ENCODE measurements at regions not wholly inside any gene's neighbourhood (a gene's known extent, or its start where the extent isn't known, plus 50 kb on each side); places are given as distances from the start of the nearest gene placed in this dataset.
"Not testable (repeated sequence)": the region's sequence is repeated elsewhere in the genome, so short reads cannot be mapped to it uniquely, and the experiment has no call there.

- Mint-ChIP-seq H3K4me3 (no peak overlapping the region), H3K4me1 (no peaks in the 10 kb centered on the region), H3K36me3 (no peaks in the 10 kb centered on the region), H3K9me3 (no peaks in the 10 kb centered on the region), H3K27me3 (peaks cover 12 to 29% of the 10 kb centered on the region in 2 donors), H3K27ac (no peak overlapping the region)
- Histone ChIP-seq H3K36me3 (ENCODE audit: insufficient read depth, low read length) (no peaks in the 10 kb centered on the region), H3K27ac (ENCODE audit: low read depth, low read length) (no peak overlapping the region), H3K9me3 (ENCODE audit: low read length) (no peaks in the 10 kb centered on the region), H3K27me3 (ENCODE audit: insufficient read depth, low read length, poor library complexity, severe bottlenecking) (no peaks in the 10 kb centered on the region), H3K4me1 (ENCODE audit: insufficient read depth, low read length) (no peaks in the 10 kb centered on the region), H3K4me3 (ENCODE audit: low read length) (no peak overlapping the region)
- no peak for DNase-seq
- ChIA-PET POLR2A (no interaction called here), CTCF (no interaction called here)
Observed at GRCh38 chr4:151538963-151539362, 130.0 kb downstream of the FHIP1A start.

- no peaks in the 10 kb centered on the region for H3K9me3 Mint-ChIP-seq
- H3K27me3 Mint-ChIP-seq = peaks cover 14 to 35% of the 10 kb centered on the region in 2 donors
- ChIA-PET POLR2A (no interaction called here), CTCF (no interaction called here)
- Histone ChIP-seq H3K36me3 (ENCODE audit: insufficient read depth, low read length) (no peaks in the 10 kb centered on the region), H3K4me3 (ENCODE audit: low read length) (no peak overlapping the region), H3K27me3 (ENCODE audit: insufficient read depth, low read length, poor library complexity, severe bottlenecking) (no peaks in the 10 kb centered on the region), H3K4me1 (ENCODE audit: insufficient read depth, low read length) (no peaks in the 10 kb centered on the region), H3K27ac (ENCODE audit: low read depth, low read length) (no peak overlapping the region), H3K9me3 (ENCODE audit: low read length) (no peaks in the 10 kb centered on the region)
- no peak overlapping the region for H3K27ac Mint-ChIP-seq
- peaks cover 0 to 3% (median 0%) of the 10 kb centered on the region in 3 donors for H3K36me3 Mint-ChIP-seq
- H3K4me1 Mint-ChIP-seq = no peaks in the 10 kb centered on the region
- H3K4me3 Mint-ChIP-seq = no peak overlapping the region
- no peak for DNase-seq
Observed at GRCh38 chr4:151540728-151541388, 131.9 kb downstream of the FHIP1A start.

GRCh38 chr4:151541389-151542071, 132.6 kb downstream of the FHIP1A start:
- Histone ChIP-seq H3K27ac (ENCODE audit: low read depth, low read length) (no peak overlapping the region), H3K9me3 (ENCODE audit: low read length) (no peaks in the 10 kb centered on the region), H3K27me3 (ENCODE audit: insufficient read depth, low read length, poor library complexity, severe bottlenecking) (no peaks in the 10 kb centered on the region), H3K4me3 (ENCODE audit: low read length) (no peak overlapping the region), H3K4me1 (ENCODE audit: insufficient read depth, low read length) (no peaks in the 10 kb centered on the region), H3K36me3 (ENCODE audit: insufficient read depth, low read length) (no peaks in the 10 kb centered on the region)
- H3K36me3 Mint-ChIP-seq = peaks cover 0 to 9% (median 0%) of the 10 kb centered on the region in 3 donors
- DNase-seq = no peak
- CTCF ChIA-PET = no interaction called here
- peaks cover 14 to 41% of the 10 kb centered on the region in 2 donors for H3K27me3 Mint-ChIP-seq
- POLR2A ChIA-PET = no interaction called here
- no peak overlapping the region for H3K4me3 Mint-ChIP-seq
- H3K27ac Mint-ChIP-seq = no peak overlapping the region
- no peaks in the 10 kb centered on the region for H3K4me1 Mint-ChIP-seq
- no peaks in the 10 kb centered on the region for H3K9me3 Mint-ChIP-seq

GRCh38 chr4:151548708-151549107, 139.7 kb downstream of the FHIP1A start:
- Histone ChIP-seq H3K36me3 (ENCODE audit: insufficient read depth, low read length) (no peaks in the 10 kb centered on the region), H3K27me3 (ENCODE audit: insufficient read depth, low read length, poor library complexity, severe bottlenecking) (no peaks in the 10 kb centered on the region), H3K27ac (ENCODE audit: low read depth, low read length) (no peak overlapping the region), H3K4me1 (ENCODE audit: insufficient read depth, low read length) (no peaks in the 10 kb centered on the region), H3K9me3 (ENCODE audit: low read length) (peaks cover 8% of the 10 kb centered on the region), H3K4me3 (ENCODE audit: low read length) (no peak overlapping the region)
- peaks cover 0 to 22% (median 3%) of the 10 kb centered on the region in 3 donors for H3K36me3 Mint-ChIP-seq
- H3K9me3 Mint-ChIP-seq = peaks cover 10 to 34% (median 18%) of the 10 kb centered on the region in 5 donors
- DNase-seq = no peak
- no peak overlapping the region for H3K4me3 Mint-ChIP-seq
- CTCF ChIA-PET = no interaction called here
- H3K27ac Mint-ChIP-seq = no peak overlapping the region
- H3K27me3 Mint-ChIP-seq = peaks cover 6 to 29% of the 10 kb centered on the region in 2 donors
- POLR2A ChIA-PET = no interaction called here
- no peaks in the 10 kb centered on the region for H3K4me1 Mint-ChIP-seq

GRCh38 chr4:151549378-151549777, 140.4 kb downstream of the FHIP1A start:
- POLR2A ChIA-PET; CTCF ChIA-PET; H3K4me1 ChIP-seq (ENCODE audit: insufficient read depth, low read length); H3K4me3 Mint-ChIP-seq; H3K9me3 ChIP-seq (ENCODE audit: low read length); H3K4me1 Mint-ChIP-seq; H3K27ac ChIP-seq (ENCODE audit: low read depth, low read length); H3K27ac Mint-ChIP-seq; H3K27me3 ChIP-seq (ENCODE audit: insufficient read depth, low read length, poor library complexity, severe bottlenecking); DNase-seq; H3K4me3 ChIP-seq (ENCODE audit: low read length); H3K36me3 ChIP-seq (ENCODE audit: insufficient read depth, low read length): not testable (repeated sequence)
- Mint-ChIP-seq H3K9me3 (peaks cover 10 to 34% (median 18%) of the 10 kb centered on the region in 5 donors), H3K27me3 (peaks cover 6 to 35% of the 10 kb centered on the region in 2 donors), H3K36me3 (peaks cover 0 to 22% (median 3%) of the 10 kb centered on the region in 3 donors)

DNA sequence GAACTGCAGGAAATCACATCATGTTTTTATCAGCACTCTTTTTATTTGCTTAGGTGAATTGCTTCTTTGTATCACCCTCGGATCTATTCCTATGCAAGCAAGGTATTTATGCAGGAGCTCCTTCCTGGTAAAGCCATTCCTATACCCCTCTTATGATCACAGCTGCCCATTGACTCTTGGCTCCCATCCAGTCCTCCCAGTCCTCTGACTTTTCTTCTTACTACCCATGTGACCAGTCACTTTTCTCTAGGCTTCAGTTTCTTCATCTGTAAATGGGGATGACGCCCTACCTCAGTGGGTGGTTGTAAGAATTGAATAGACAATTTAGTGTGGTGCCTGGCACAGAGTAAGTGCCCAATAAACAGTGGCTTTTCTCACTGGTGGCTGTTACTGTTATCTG, 144.9 kb downstream of the FHIP1A start:
- Histone ChIP-seq H3K9me3 (ENCODE audit: low read length) (peaks cover 3% of the 10 kb centered on the region), H3K36me3 (ENCODE audit: insufficient read depth, low read length) (no peaks in the 10 kb centered on the region), H3K4me3 (ENCODE audit: low read length) (no peak overlapping the region), H3K27me3 (ENCODE audit: insufficient read depth, low read length, poor library complexity, severe bottlenecking) (no peaks in the 10 kb centered on the region), H3K27ac (ENCODE audit: low read depth, low read length) (no peak overlapping the region), H3K4me1 (ENCODE audit: insufficient read depth, low read length) (no peaks in the 10 kb centered on the region)
- H3K36me3 Mint-ChIP-seq = peaks cover 0 to 10% (median 3%) of the 10 kb centered on the region in 3 donors
- ChIA-PET POLR2A (no interaction called here), CTCF (no interaction called here)
- peaks cover 4 to 32% of the 10 kb centered on the region in 2 donors for H3K27me3 Mint-ChIP-seq
- H3K9me3 Mint-ChIP-seq = peaks cover 9 to 17% (median 12%) of the 10 kb centered on the region in 5 donors
- no peak for DNase-seq
- H3K4me3 Mint-ChIP-seq = no peak overlapping the region
- no peaks in the 10 kb centered on the region for H3K4me1 Mint-ChIP-seq
- H3K27ac Mint-ChIP-seq = no peak overlapping the region

- Mint-ChIP-seq H3K27me3 (peaks cover 10 to 38% of the 10 kb centered on the region in 2 donors), H3K9me3 (peaks cover 5 to 9% (median 8%) of the 10 kb centered on the region in 5 donors), H3K27ac (no peak overlapping the region), H3K36me3 (peaks cover 0 to 5% (median 0%) of the 10 kb centered on the region in 3 donors), H3K4me3 (no peak overlapping the region), H3K4me1 (no peaks in the 10 kb centered on the region)
- ChIA-PET POLR2A (no interaction called here), CTCF (no interaction called here)
- Histone ChIP-seq H3K36me3 (ENCODE audit: insufficient read depth, low read length) (no peaks in the 10 kb centered on the region), H3K27me3 (ENCODE audit: insufficient read depth, low read length, poor library complexity, severe bottlenecking) (no peaks in the 10 kb centered on the region), H3K4me3 (ENCODE audit: low read length) (no peak overlapping the region), H3K9me3 (ENCODE audit: low read length) (no peaks in the 10 kb centered on the region), H3K27ac (ENCODE audit: low read depth, low read length) (no peak overlapping the region), H3K4me1 (ENCODE audit: insufficient read depth, low read length) (no peaks in the 10 kb centered on the region)
- DNase-seq = no peak
Observed at GRCh38 chr4:151555151-151555945, 146.4 kb downstream of the FHIP1A start.

DNA sequence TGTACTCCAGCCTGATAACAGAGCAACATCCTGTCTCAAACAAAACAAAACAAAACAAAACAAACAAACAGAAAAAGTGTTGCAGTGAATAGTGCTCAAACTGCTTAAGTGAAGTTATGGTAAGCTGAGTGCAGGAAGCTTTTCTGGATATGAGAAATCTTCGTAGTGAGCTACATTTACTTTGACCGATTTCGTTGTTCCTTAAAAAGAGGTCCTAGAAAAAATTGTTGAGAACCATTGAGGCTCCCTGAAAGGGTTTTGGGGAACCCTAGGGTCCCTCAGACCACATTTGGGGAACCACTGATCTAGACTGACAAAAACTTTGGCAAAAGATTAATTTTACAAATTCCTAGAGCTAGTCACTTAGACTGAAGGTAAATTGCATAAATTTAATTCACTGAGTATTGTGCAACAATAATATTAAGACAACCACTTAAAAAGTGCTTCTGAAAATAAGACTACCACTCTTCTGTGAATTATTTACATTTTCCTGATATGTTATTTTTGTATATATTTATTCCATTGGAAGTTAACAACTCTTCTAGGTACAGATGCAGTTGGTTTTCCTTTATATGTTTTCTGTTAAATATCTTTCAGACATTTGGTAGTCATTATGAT, 149.6 kb downstream of the FHIP1A start:
- CTCF ChIA-PET = no interaction called here
- Histone ChIP-seq H3K4me1 (ENCODE audit: insufficient read depth, low read length) (no peaks in the 10 kb centered on the region), H3K9me3 (ENCODE audit: low read length) (no peaks in the 10 kb centered on the region), H3K36me3 (ENCODE audit: insufficient read depth, low read length) (no peaks in the 10 kb centered on the region), H3K27me3 (ENCODE audit: insufficient read depth, low read length, poor library complexity, severe bottlenecking) (no peaks in the 10 kb centered on the region), H3K4me3 (ENCODE audit: low read length) (no peak overlapping the region), H3K27ac (ENCODE audit: low read depth, low read length) (no peak overlapping the region)
- H3K4me3 Mint-ChIP-seq = no peak overlapping the region
- DNase-seq = no peak
- no peaks in the 10 kb centered on the region for H3K36me3 Mint-ChIP-seq
- H3K27me3 Mint-ChIP-seq = peaks cover 7 to 41% of the 10 kb centered on the region in 2 donors
- H3K4me1 Mint-ChIP-seq = peaks cover 2 to 5% (median 4%) of the 10 kb centered on the region in 3 donors
- H3K27ac Mint-ChIP-seq = no peak overlapping the region
- POLR2A ChIA-PET = no interaction called here
- peaks cover 0 to 3% (median 0%) of the 10 kb centered on the region in 5 donors for H3K9me3 Mint-ChIP-seq

Data from CD8-positive, alpha-beta memory T cell (primary cell).